ENCODE measurements at regions not wholly inside any gene's neighbourhood (a gene's known extent, or its start where the extent isn't known, plus 50 kb on each side); places are given as distances from the start of the nearest gene placed in this dataset.

GRCh38 chr6:168756009-168756634, 315.1 kb downstream of the SMOC2 start:
- Histone ChIP-seq H3K4me1 (ENCODE audit: control insufficient read depth in 4 of 4, insufficient read depth in 4 of 4, low read length in 3 of 4) (no peaks in the 10 kb centered on the region), H3K4me3 (ENCODE audit: low read depth in 1 of 3, low read length in 3 of 3) (no peak overlapping the region), H3K9ac (ENCODE audit: low read depth in 1 of 2, low read length in 2 of 2) (no peak overlapping the region), H3K27ac (ENCODE audit: low read depth in 1 of 2, low read length in 2 of 2) (no peak overlapping the region), H3K27me3 (ENCODE audit: control insufficient read depth in 4 of 4, insufficient read depth in 4 of 4, low read length in 3 of 4) (no peaks in the 10 kb centered on the region), H3K36me3 (ENCODE audit: control insufficient read depth in 4 of 4, insufficient read depth in 3 of 4, low read depth in 1 of 4, low read length in 3 of 4) (no peaks in the 10 kb centered on the region), H3K9me3 (ENCODE audit: control insufficient read depth in 4 of 4, low read length in 3 of 4) (peaks cover 0 to 1% (median 0%) of the 10 kb centered on the region in 4 donors)
- TF ChIP-seq HNF4A (conservative IDR thresholded peaks at IDR 0.05) (no peak), RAD21 (IDR thresholded peaks at IDR 0.05) (no peak), FOXA2 (IDR thresholded peaks at IDR 0.05) (no peak), YY1 (IDR thresholded peaks at IDR 0.05) (no peak), SP1 (IDR thresholded peaks at IDR 0.05) (no peak)
- DNase-seq (ENCODE audit: low spot score), result no peak
- WGBS, result 94% methylated on average over 3 of the region's 3 CpGs

GRCh38 chr6:168746643-168747042, 305.7 kb downstream of the SMOC2 start:
- H3K36me3 ChIP-seq (ENCODE audit: control insufficient read depth in 4 of 4, insufficient read depth in 3 of 4, low read depth in 1 of 4, low read length in 3 of 4), result no peaks in the 10 kb centered on the region
- no peak overlapping the region for H3K27ac ChIP-seq (ENCODE audit: low read depth in 1 of 2, low read length in 2 of 2)
- H3K9ac ChIP-seq (ENCODE audit: low read depth in 1 of 2, low read length in 2 of 2), result no peak overlapping the region
- H3K9me3 ChIP-seq (ENCODE audit: control insufficient read depth in 4 of 4, low read length in 3 of 4), result no peaks in the 10 kb centered on the region
- 90% methylated on average over 1 of the region's 1 CpG for WGBS
- H3K4me3 ChIP-seq (ENCODE audit: low read depth in 1 of 3, low read length in 3 of 3), result no peak overlapping the region
- H3K27me3 ChIP-seq (ENCODE audit: control insufficient read depth in 4 of 4, insufficient read depth in 4 of 4, low read length in 3 of 4), result no peaks in the 10 kb centered on the region
- no peaks in the 10 kb centered on the region for H3K4me1 ChIP-seq (ENCODE audit: control insufficient read depth in 4 of 4, insufficient read depth in 4 of 4, low read length in 3 of 4)
- no peak for TF ChIP-seq ZBTB33 (IDR thresholded peaks at IDR 0.05)
- no peak for TF ChIP-seq TAF1 (conservative IDR thresholded peaks at IDR 0.05)
- no peak for TF ChIP-seq ATF3 (IDR thresholded peaks at IDR 0.05)
- no peak for DNase-seq (ENCODE audit: low spot score)

- no peak for TF ChIP-seq CTCF (IDR thresholded peaks at IDR 0.05; ENCODE audit: low read depth, low read length, missing input control)
- no peak for TF ChIP-seq FOXA2 (IDR thresholded peaks at IDR 0.05)
- TF ChIP-seq ATF3 (IDR thresholded peaks at IDR 0.05), result no peak
- no peak for TF ChIP-seq FOXA1 (IDR thresholded peaks at IDR 0.05)
- TF ChIP-seq HNF4A (conservative IDR thresholded peaks at IDR 0.05), result peak in 1 of 2 donors; percentile 26
- TF ChIP-seq REST (IDR thresholded peaks at IDR 0.05), result no peak
- Histone ChIP-seq H3K9me3 (ENCODE audit: control insufficient read depth in 4 of 4, low read length in 3 of 4) (no peaks in the 10 kb centered on the region), H3K4me3 (ENCODE audit: low read depth in 1 of 3, low read length in 3 of 3) (no peak overlapping the region), H3K27ac (ENCODE audit: low read depth in 1 of 2, low read length in 2 of 2) (no peak overlapping the region), H3K36me3 (ENCODE audit: control insufficient read depth in 4 of 4, insufficient read depth in 3 of 4, low read depth in 1 of 4, low read length in 3 of 4) (no peaks in the 10 kb centered on the region), H3K27me3 (ENCODE audit: control insufficient read depth in 4 of 4, insufficient read depth in 4 of 4, low read length in 3 of 4) (no peaks in the 10 kb centered on the region), H3K4me1 (ENCODE audit: control insufficient read depth in 4 of 4, insufficient read depth in 4 of 4, low read length in 3 of 4) (no peaks in the 10 kb centered on the region), H3K9ac (ENCODE audit: low read depth in 1 of 2, low read length in 2 of 2) (no peak overlapping the region)
- WGBS, result 89% methylated on average over 3 of the region's 3 CpGs
- no peak for DNase-seq (ENCODE audit: low spot score)
Measured at GRCh38 chr6:168746013-168746412, 305.0 kb downstream of the SMOC2 start.

Data from liver (tissue), 8 donors.